ENCODE measurements at regions not wholly inside any gene's neighbourhood (a gene's known extent, or its start where the extent isn't known, plus 50 kb on each side); places are given as distances from the start of the nearest gene placed in this dataset.
"Not testable (repeated sequence)": the region's sequence is repeated elsewhere in the genome, so short reads cannot be mapped to it uniquely, and the experiment has no call there.

DNA sequence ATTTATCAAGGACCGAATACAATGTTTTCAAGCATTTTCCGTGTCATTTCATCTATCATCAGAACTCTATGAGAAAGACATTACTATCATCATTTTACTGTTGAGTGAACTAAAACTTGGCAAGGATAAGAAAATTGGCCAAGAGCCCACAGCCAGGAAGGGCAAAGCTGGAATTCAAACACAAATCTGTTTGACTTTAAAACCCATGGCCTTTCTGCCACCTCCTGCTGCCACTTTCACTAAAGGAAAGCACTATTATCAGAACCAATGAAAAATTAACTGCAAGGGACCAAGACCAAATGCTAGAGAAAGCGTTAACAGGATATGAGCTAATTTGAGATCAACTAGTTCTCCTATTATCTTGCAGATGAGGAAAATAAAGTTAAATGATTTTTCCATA is 2759.2 kb downstream of the ARAP2 start:
- TF ChIP-seq, protein P1, sequence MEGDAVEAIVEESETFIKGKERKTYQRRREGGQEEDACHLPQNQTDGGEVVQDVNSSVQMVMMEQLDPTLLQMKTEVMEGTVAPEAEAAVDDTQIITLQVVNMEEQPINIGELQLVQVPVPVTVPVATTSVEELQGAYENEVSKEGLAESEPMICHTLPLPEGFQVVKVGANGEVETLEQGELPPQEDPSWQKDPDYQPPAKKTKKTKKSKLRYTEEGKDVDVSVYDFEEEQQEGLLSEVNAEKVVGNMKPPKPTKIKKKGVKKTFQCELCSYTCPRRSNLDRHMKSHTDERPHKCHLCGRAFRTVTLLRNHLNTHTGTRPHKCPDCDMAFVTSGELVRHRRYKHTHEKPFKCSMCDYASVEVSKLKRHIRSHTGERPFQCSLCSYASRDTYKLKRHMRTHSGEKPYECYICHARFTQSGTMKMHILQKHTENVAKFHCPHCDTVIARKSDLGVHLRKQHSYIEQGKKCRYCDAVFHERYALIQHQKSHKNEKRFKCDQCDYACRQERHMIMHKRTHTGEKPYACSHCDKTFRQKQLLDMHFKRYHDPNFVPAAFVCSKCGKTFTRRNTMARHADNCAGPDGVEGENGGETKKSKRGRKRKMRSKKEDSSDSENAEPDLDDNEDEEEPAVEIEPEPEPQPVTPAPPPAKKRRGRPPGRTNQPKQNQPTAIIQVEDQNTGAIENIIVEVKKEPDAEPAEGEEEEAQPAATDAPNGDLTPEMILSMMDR (conservative IDR thresholded peaks at IDR 0.05; ENCODE audit: low read length): no peak
- TF ChIP-seq EZH2phosphoT487 (IDR thresholded peaks at IDR 0.05; ENCODE audit: borderline replicate concordance): no peak
- H3K9ac ChIP-seq (ENCODE audit: low read depth, low read length, poor library complexity, severe bottlenecking): no peak overlapping the region
- H3F3A ChIP-seq (ENCODE audit: low read depth): no peaks in the 10 kb centered on the region

DNA sequence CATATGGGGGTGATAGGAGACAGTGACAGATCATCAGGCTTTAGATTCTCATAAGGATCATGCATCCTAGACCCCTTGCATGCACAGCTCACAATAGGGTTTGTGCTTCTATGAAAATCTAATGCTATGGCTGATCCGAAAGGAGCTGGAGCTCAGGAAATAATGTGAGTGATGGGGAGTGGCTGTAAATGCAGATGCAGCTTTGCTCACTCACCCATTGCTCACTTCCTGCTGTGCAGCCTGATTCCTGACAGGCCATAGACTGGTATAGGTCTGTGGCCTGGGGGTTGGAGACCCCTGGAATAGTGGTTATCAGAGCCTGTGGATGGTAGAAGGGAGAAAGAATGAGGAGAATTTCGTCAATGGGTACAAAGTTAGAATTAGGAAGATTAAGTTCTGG is 2751.1 kb downstream of the ARAP2 start:
- Histone ChIP-seq H2AFZ (ENCODE audit: low read length) (no peak overlapping the region), H3K79me2 (ENCODE audit: insufficient read depth, low read length) (no peaks in the 10 kb centered on the region), H3K9ac (ENCODE audit: low read depth, low read length, poor library complexity, severe bottlenecking) (no peak overlapping the region), H3K4me1 (ENCODE audit: insufficient read depth, low read length, poor library complexity, severe bottlenecking) (no peaks in the 10 kb centered on the region), H3K4me3 (ENCODE audit: low read length, poor library complexity, severe bottlenecking) (no peak overlapping the region), H3K36me3 (ENCODE audit: insufficient read depth, low read length) (no peaks in the 10 kb centered on the region), H3K4me2 (ENCODE audit: low read depth, low read length, poor library complexity, severe bottlenecking) (no peak overlapping the region), H3K9me3 (ENCODE audit: insufficient read depth, low read depth, low read length) (no peaks in the 10 kb centered on the region), H3K27me3 (ENCODE audit: insufficient read depth, low read length, poor library complexity, severe bottlenecking) (no peaks in the 10 kb centered on the region), H4K20me1 (ENCODE audit: insufficient read depth, low read length, poor library complexity, severe bottlenecking) (no peaks in the 10 kb centered on the region), H3F3A (ENCODE audit: low read depth) (no peaks in the 10 kb centered on the region), H3K9me2 (replicated peaks; ENCODE audit: low read depth, low read length) (no peaks in the 10 kb centered on the region)
- TF ChIP-seq EZH2phosphoT487 (IDR thresholded peaks at IDR 0.05; ENCODE audit: borderline replicate concordance): no peak
- TF ChIP-seq, protein P1 (conservative IDR thresholded peaks at IDR 0.05; ENCODE audit: low read length): no peak

More for the DNA sequence above, 2759.2 kb downstream of the ARAP2 start:
- Histone ChIP-seq H3K4me2 (ENCODE audit: low read depth, low read length, poor library complexity, severe bottlenecking) (no peak overlapping the region), H4K20me1 (ENCODE audit: insufficient read depth, low read length, poor library complexity, severe bottlenecking) (no peaks in the 10 kb centered on the region), H3K36me3 (ENCODE audit: insufficient read depth, low read length) (no peaks in the 10 kb centered on the region), H3K4me1 (ENCODE audit: insufficient read depth, low read length, poor library complexity, severe bottlenecking) (no peaks in the 10 kb centered on the region), H3K79me2 (ENCODE audit: insufficient read depth, low read length) (no peaks in the 10 kb centered on the region), H3K9me2 (replicated peaks; ENCODE audit: low read depth, low read length) (no peaks in the 10 kb centered on the region), H3K27me3 (ENCODE audit: insufficient read depth, low read length, poor library complexity, severe bottlenecking) (no peaks in the 10 kb centered on the region), H3K4me3 (ENCODE audit: low read length, poor library complexity, severe bottlenecking) (no peak overlapping the region), H3K9me3 (ENCODE audit: insufficient read depth, low read depth, low read length) (no peaks in the 10 kb centered on the region), H2AFZ (ENCODE audit: low read length) (no peak overlapping the region)

- no peaks in the 10 kb centered on the region for H3F3A ChIP-seq (ENCODE audit: low read depth)
- H2AFZ ChIP-seq (ENCODE audit: low read length): no peak overlapping the region
- H3K9me3 ChIP-seq (ENCODE audit: insufficient read depth, low read depth, low read length): no peaks in the 10 kb centered on the region
- H3K36me3 ChIP-seq (ENCODE audit: insufficient read depth, low read length): no peaks in the 10 kb centered on the region
- H3K4me2 ChIP-seq (ENCODE audit: low read depth, low read length, poor library complexity, severe bottlenecking): no peak overlapping the region
- H3K4me1 ChIP-seq (ENCODE audit: insufficient read depth, low read length, poor library complexity, severe bottlenecking): no peaks in the 10 kb centered on the region
- no peaks in the 10 kb centered on the region for H3K27me3 ChIP-seq (ENCODE audit: insufficient read depth, low read length, poor library complexity, severe bottlenecking)
- no peaks in the 10 kb centered on the region for H4K20me1 ChIP-seq (ENCODE audit: insufficient read depth, low read length, poor library complexity, severe bottlenecking)
- TF ChIP-seq EZH2phosphoT487 (IDR thresholded peaks at IDR 0.05; ENCODE audit: borderline replicate concordance): no peak
- TF ChIP-seq, protein P1 (conservative IDR thresholded peaks at IDR 0.05; ENCODE audit: low read length): no peak
- H3K4me3 ChIP-seq (ENCODE audit: low read length, poor library complexity, severe bottlenecking): no peak overlapping the region
- no peaks in the 10 kb centered on the region for H3K9me2 ChIP-seq (replicated peaks; ENCODE audit: low read depth, low read length)
- no peak overlapping the region for H3K9ac ChIP-seq (ENCODE audit: low read depth, low read length, poor library complexity, severe bottlenecking)
- H3K79me2 ChIP-seq (ENCODE audit: insufficient read depth, low read length): no peaks in the 10 kb centered on the region
These were observed 2750.2 kb downstream of the ARAP2 start for GRCh38 chr4:33494150-33494549.

DNA sequence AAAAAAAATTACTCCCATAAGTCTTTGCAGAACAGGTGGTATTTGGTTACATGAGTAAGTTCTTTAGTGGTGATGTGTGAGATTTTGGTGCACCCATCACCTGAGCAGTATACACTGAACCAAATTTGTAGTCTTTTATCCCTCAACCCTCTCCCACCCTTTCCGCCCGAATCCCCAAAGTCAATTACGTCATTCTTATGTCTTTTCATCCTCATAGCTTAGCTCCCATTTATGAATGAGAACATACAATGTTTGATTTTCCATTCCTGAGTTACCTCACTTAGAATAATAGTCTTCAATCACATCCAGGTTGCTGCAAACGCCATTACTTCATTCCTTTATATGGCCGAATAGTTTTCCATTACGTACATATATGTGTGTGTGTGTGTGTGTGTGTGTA is 2742.7 kb downstream of the ARAP2 start:
- H3K9me2 ChIP-seq (replicated peaks; ENCODE audit: low read depth, low read length); H3K36me3 ChIP-seq (ENCODE audit: insufficient read depth, low read length); H3K4me2 ChIP-seq (ENCODE audit: low read depth, low read length, poor library complexity, severe bottlenecking): not testable (repeated sequence)

More for the DNA sequence above, 2742.7 kb downstream of the ARAP2 start:
- not testable (repeated sequence) for H4K20me1 ChIP-seq (ENCODE audit: insufficient read depth, low read length, poor library complexity, severe bottlenecking); H3F3A ChIP-seq (ENCODE audit: low read depth); H3K79me2 ChIP-seq (ENCODE audit: insufficient read depth, low read length); H3K4me3 ChIP-seq (ENCODE audit: low read length, poor library complexity, severe bottlenecking); H3K27me3 ChIP-seq (ENCODE audit: insufficient read depth, low read length, poor library complexity, severe bottlenecking); H3K9ac ChIP-seq (ENCODE audit: low read depth, low read length, poor library complexity, severe bottlenecking); H3K9me3 ChIP-seq (ENCODE audit: insufficient read depth, low read depth, low read length); H3K4me1 ChIP-seq (ENCODE audit: insufficient read depth, low read length, poor library complexity, severe bottlenecking); H2AFZ ChIP-seq (ENCODE audit: low read length)

Data from Loucy (cell line).